H9 (cell line): ENCODE measurements at regions not wholly inside any gene's neighbourhood (a gene's known extent, or its start where the extent isn't known, plus 50 kb on each side); places are given as distances from the start of the nearest gene placed in this dataset.

ENCODE experiments used
- DNase-seq: peaks from one replicate; pipeline ENCODE4 v3.0.0-alpha.2; 2017
- H2AFZ ChIP-seq: one replicate; pipeline ENCODE4 v1.6.1; 2013; ENCODE audit warnings: mild to moderate bottlenecking, low read length, control low read depth, moderate library complexity
- H2AK5ac ChIP-seq: 2 replicates; pipeline ENCODE4 v1.6.1; 2013; ENCODE audit warnings: low read length, control low read depth, mixed read lengths; ENCODE audit not compliant: insufficient read length
- H2BK120ac ChIP-seq: one replicate; pipeline ENCODE4 v1.6.1; 2013; ENCODE audit warnings: low read depth, mild to moderate bottlenecking, low read length, control low read depth, inconsistent platforms; ENCODE audit not compliant: poor library complexity, severe bottlenecking
- H2BK12ac ChIP-seq: 2 replicates; pipeline ENCODE4 v1.6.1; 2013; ENCODE audit warnings: low read length, control low read depth, mixed read lengths, low read depth; ENCODE audit not compliant: insufficient read length
- H2BK15ac ChIP-seq: 2 replicates; pipeline ENCODE4 v1.6.1; 2013; ENCODE audit warnings: low read depth, low read length, control low read depth
- H2BK20ac ChIP-seq: one replicate; pipeline ENCODE4 v1.6.1; 2013; ENCODE audit warnings: low read depth, mild to moderate bottlenecking, low read length, control low read depth, inconsistent platforms; ENCODE audit not compliant: poor library complexity, severe bottlenecking
- H2BK5ac ChIP-seq: 2 replicates; pipeline ENCODE4 v1.6.1; 2013; ENCODE audit warnings: low read length, control low read depth, mixed read lengths; ENCODE audit not compliant: insufficient read length
- H3K14ac ChIP-seq: 2 replicates; pipeline ENCODE4 v1.6.1; 2013; ENCODE audit warnings: low read length, control low read depth; ENCODE audit not compliant: insufficient read depth
- H3K18ac ChIP-seq: 2 replicates; pipeline ENCODE4 v1.6.1; 2013; ENCODE audit warnings: low read depth, mild to moderate bottlenecking, mixed read lengths, low read length, control low read depth; ENCODE audit not compliant: insufficient read length
- H3K23ac ChIP-seq: 2 replicates; pipeline ENCODE4 v1.6.1; 2013; ENCODE audit warnings: low read length, control low read depth, mixed read lengths, low read depth; ENCODE audit not compliant: insufficient read length
- H3K23me2 ChIP-seq: 2 replicates; pipeline ENCODE4 v1.6.1; 2013; ENCODE audit warnings: low read depth, mild to moderate bottlenecking, mixed read lengths, low read length, control low read depth; ENCODE audit not compliant: insufficient read length, poor library complexity, severe bottlenecking
- H3K27ac ChIP-seq: 2 replicates; pipeline ENCODE4 v1.5.1; 2013; ENCODE audit warnings: low read length, control low read depth, mixed read lengths, low read depth; ENCODE audit not compliant: insufficient read length
- H3K27me3 ChIP-seq: 2 replicates; pipeline ENCODE4 v1.6.1; 2013; ENCODE audit warnings: low read length, control low read depth, inconsistent platforms; ENCODE audit not compliant: insufficient read depth
- H3K4ac ChIP-seq: 2 replicates; pipeline ENCODE4 v1.6.1; 2013; ENCODE audit warnings: low read depth, mild to moderate bottlenecking, control low read depth, inconsistent platforms, low read length, moderate library complexity
- H3K4me1 ChIP-seq: 2 replicates; pipeline ENCODE4 v1.6.1; 2013; ENCODE audit warnings: low read length, control low read depth, inconsistent platforms; ENCODE audit not compliant: insufficient read depth
- H3K4me2 ChIP-seq: 2 replicates; pipeline ENCODE4 v1.6.1; 2013; ENCODE audit warnings: low read length, control low read depth, mixed read lengths; ENCODE audit not compliant: insufficient read length, insufficient read depth
- H3K56ac ChIP-seq: 2 replicates; pipeline ENCODE4 v1.6.1; 2013; ENCODE audit warnings: low read depth, mild to moderate bottlenecking, mixed read lengths, low read length, control low read depth; ENCODE audit not compliant: insufficient read length
- H3K79me1 ChIP-seq: 2 replicates; pipeline ENCODE4 v1.6.1; 2013; ENCODE audit warnings: low read depth, mild to moderate bottlenecking, moderate library complexity, low read length, control low read depth, inconsistent platforms; ENCODE audit not compliant: insufficient read depth, poor library complexity, severe bottlenecking
- H3K79me2 ChIP-seq: 2 replicates; pipeline ENCODE4 v1.6.1; 2013; ENCODE audit warnings: low read length, control low read depth, inconsistent platforms; ENCODE audit not compliant: insufficient read depth
- H3K9ac ChIP-seq: 2 replicates; pipeline ENCODE4 v1.6.1; 2013; ENCODE audit warnings: low read length, control low read depth, mixed read lengths; ENCODE audit not compliant: insufficient read length; ENCODE audit errors: extremely low read depth
- H3K9me3 ChIP-seq: one replicate; pipeline ENCODE4 v1.6.1; 2013; ENCODE audit warnings: low read depth, low read length, inconsistent platforms; ENCODE audit not compliant: control insufficient read depth
- H3T11ph ChIP-seq: one replicate; pipeline ENCODE4 v1.6.1; 2013; ENCODE audit warnings: mild to moderate bottlenecking, low read length, control low read depth, inconsistent platforms
- H4K20me1 ChIP-seq: one replicate; pipeline ENCODE4 v1.6.1; 2013; ENCODE audit not compliant: control insufficient read depth, insufficient read length, insufficient read depth
- H4K5ac ChIP-seq: 2 replicates; pipeline ENCODE4 v1.6.1; 2013; ENCODE audit warnings: low read depth, mild to moderate bottlenecking, mixed read lengths, low read length, control low read depth; ENCODE audit not compliant: insufficient read length
- H4K8ac ChIP-seq: replicated peaks from 2 replicates; pipeline ENCODE4 v1.6.1; 2013; ENCODE audit warnings: low read length, control low read depth, mixed read lengths, low read depth; ENCODE audit not compliant: insufficient read length
- H4K91ac ChIP-seq: 2 replicates; pipeline ENCODE4 v1.6.1; 2013; ENCODE audit warnings: low read depth, mild to moderate bottlenecking, moderate library complexity, mixed read lengths, low read length, control low read depth; ENCODE audit not compliant: insufficient read length
- H3K27ac Mint-ChIP-seq, 3 experiments: 2 replicates in 2 of 3; 3 replicates in 1 of 3; pipeline ENCODE4 v1.8.0; 2020 to 2021; ENCODE audit warnings: mixed read lengths in 3 of 3, mild to moderate bottlenecking in 1 of 3, moderate library complexity in 1 of 3
- H3K27me3 Mint-ChIP-seq: 2 replicates; pipeline ENCODE4 v1.8.0; 2021; ENCODE audit warnings: low read depth, mild to moderate bottlenecking, moderate library complexity, mixed read lengths
- H3K36me3 Mint-ChIP-seq, 3 experiments: 2 replicates in 2 of 3; 3 replicates in 1 of 3; pipeline ENCODE4 v1.8.0; 2020 to 2021; ENCODE audit warnings: low read depth in 3 of 3, mixed read lengths in 3 of 3; ENCODE audit not compliant: insufficient read depth in 1 of 3
- H3K4me1 Mint-ChIP-seq, 2 experiments: 2 replicates each; pipeline ENCODE4 v1.8.0; 2020; ENCODE audit warnings: mixed read lengths in 2 of 2
- H3K4me3 Mint-ChIP-seq, 2 experiments: 2 replicates in 1 of 2; 3 replicates in 1 of 2; pipeline ENCODE4 v1.8.0; 2020 to 2021; ENCODE audit warnings: mild to moderate bottlenecking in 2 of 2, mixed read lengths in 2 of 2, moderate library complexity in 1 of 2
- H3K9me3 Mint-ChIP-seq, 2 experiments: 2 replicates in 1 of 2; 3 replicates in 1 of 2; pipeline ENCODE4 v1.8.0; 2020; ENCODE audit warnings: mild to moderate bottlenecking in 2 of 2, mixed read lengths in 2 of 2, moderate library complexity in 1 of 2
- CTCF ChIP-seq: fragments of 200-600 bp; sonication (generic); conservative IDR thresholded peaks from 3 replicates; pipeline ENCODE4 v1.8.0; 2021; ENCODE audit warnings: antibody characterized with exemption, mild to moderate bottlenecking
- WGBS: extraction: QIAGEN DNeasy Blood & Tissue Kit; methylation state at CpG from one replicate; pipeline ENCODE4 v1.1.7; 2013; ENCODE audit warnings: missing lambda C conversion rate, low lambda C conversion rate, mixed read lengths; ENCODE audit not compliant: insufficient read length; ENCODE audit errors: extremely low coverage; 5-methylcytosine and 5-hydroxymethylcytosine counted together

GRCh38 chr7:156139633-156140032 is 327.4 kb upstream of the SHH start:
- no CpG with 5 or more reads among the region's 3 CpGs for WGBS
- no peak overlapping the region for H4K91ac ChIP-seq
- no peak overlapping the region for H3K27ac ChIP-seq
- H3T11ph ChIP-seq: no peak overlapping the region
- H3K23ac ChIP-seq: no peak overlapping the region
- Mint-ChIP-seq H3K4me1 (peaks cover 0 to 3% of the 10 kb centered on the region in 2 experiments; a peak in 2 of 4 replicates), H3K9me3 (peaks cover 2 to 5% of the 10 kb centered on the region in 2 experiments; a peak in 2 of 5 replicates), H3K36me3 (no peaks in the 10 kb centered on the region), H3K4me3 (no peak overlapping the region), H3K27ac (no peak overlapping the region), H3K27me3 (peaks cover 8% of the 10 kb centered on the region; the same call in 1 of the 2 replicates)
- no peak for DNase-seq
- H3K79me1 ChIP-seq: no peaks in the 10 kb centered on the region
- no peak overlapping the region for H2BK15ac ChIP-seq
- no peak overlapping the region for H2BK5ac ChIP-seq
- H3K18ac ChIP-seq: no peak overlapping the region
- no peak overlapping the region for H2AFZ ChIP-seq
- no peak overlapping the region for H2AK5ac ChIP-seq
- H4K8ac ChIP-seq: no peak overlapping the region
- no peak overlapping the region for H3K9ac ChIP-seq
- H3K79me2 ChIP-seq: no peaks in the 10 kb centered on the region
- no peak for TF ChIP-seq CTCF
- no peak overlapping the region for H3K4ac ChIP-seq
- no peak overlapping the region for H4K5ac ChIP-seq
- H2BK20ac ChIP-seq: no peak overlapping the region
- H3K14ac ChIP-seq: no peak overlapping the region
- no peak overlapping the region for H3K56ac ChIP-seq
- no peaks in the 10 kb centered on the region for H3K9me3 ChIP-seq
- H3K27me3 ChIP-seq: no peaks in the 10 kb centered on the region
- H2BK12ac ChIP-seq: no peak overlapping the region
- H3K4me2 ChIP-seq: no peak overlapping the region
- H4K20me1 ChIP-seq: no peaks in the 10 kb centered on the region
- no peak overlapping the region for H2BK120ac ChIP-seq
- no peaks in the 10 kb centered on the region for H3K23me2 ChIP-seq
- no peaks in the 10 kb centered on the region for H3K4me1 ChIP-seq
